ENCODE measurements at regions not wholly inside any gene's neighbourhood (a gene's known extent, or its start where the extent isn't known, plus 50 kb on each side); places are given as distances from the start of the nearest gene placed in this dataset.

- Mint-ChIP-seq H3K27me3 (no peaks in the 10 kb centered on the region), H3K4me1 (ENCODE audit: low read depth in 2 of 2) (peaks cover 76 to 77% of the 10 kb centered on the region in 2 donors), H3K9me3 (no peaks in the 10 kb centered on the region), H3K27ac (peak overlapping the region; percentile 92), H3K36me3 (no peaks in the 10 kb centered on the region), H3K4me3 (peak overlapping the region; percentile 68)
- DNase-seq (ENCODE audit: low spot score), result no peak
- peak; percentile 0 to 1 for ATAC-seq
These were observed 303.8 kb downstream of the SEC14L1 start for GRCh38 chr17:77444628-77444983.

GRCh38 chr17:77444984-77445759 lies 304.4 kb downstream of the SEC14L1 start:
- peak overlapping the region; percentile 68 for H3K4me3 Mint-ChIP-seq
- peak overlapping the region; percentile 92 for H3K27ac Mint-ChIP-seq
- H3K9me3 Mint-ChIP-seq, result no peaks in the 10 kb centered on the region

GRCh38 chr17:77445760-77446532 lies 305.2 kb downstream of the SEC14L1 start:
- peak; percentile 78 for DNase-seq (ENCODE audit: low spot score)
- Mint-ChIP-seq H3K4me3 (peak overlapping the region; percentile 68), H3K36me3 (no peaks in the 10 kb centered on the region), H3K4me1 (ENCODE audit: low read depth in 2 of 2) (peaks cover 65 to 79% of the 10 kb centered on the region in 2 donors), H3K27me3 (no peaks in the 10 kb centered on the region), H3K9me3 (no peaks in the 10 kb centered on the region), H3K27ac (peak overlapping the region; percentile 92)
- peak; percentile 64 to 72 for ATAC-seq

More at GRCh38 chr17:77444984-77445759, 304.4 kb downstream of the SEC14L1 start:
- Mint-ChIP-seq H3K4me1 (ENCODE audit: low read depth in 2 of 2) (peaks cover 72 to 79% of the 10 kb centered on the region in 2 donors), H3K36me3 (no peaks in the 10 kb centered on the region), H3K27me3 (no peaks in the 10 kb centered on the region)
- DNase-seq (ENCODE audit: low spot score) (peak; percentile 82), ATAC-seq (peak; percentile 82 to 84)

DNA sequence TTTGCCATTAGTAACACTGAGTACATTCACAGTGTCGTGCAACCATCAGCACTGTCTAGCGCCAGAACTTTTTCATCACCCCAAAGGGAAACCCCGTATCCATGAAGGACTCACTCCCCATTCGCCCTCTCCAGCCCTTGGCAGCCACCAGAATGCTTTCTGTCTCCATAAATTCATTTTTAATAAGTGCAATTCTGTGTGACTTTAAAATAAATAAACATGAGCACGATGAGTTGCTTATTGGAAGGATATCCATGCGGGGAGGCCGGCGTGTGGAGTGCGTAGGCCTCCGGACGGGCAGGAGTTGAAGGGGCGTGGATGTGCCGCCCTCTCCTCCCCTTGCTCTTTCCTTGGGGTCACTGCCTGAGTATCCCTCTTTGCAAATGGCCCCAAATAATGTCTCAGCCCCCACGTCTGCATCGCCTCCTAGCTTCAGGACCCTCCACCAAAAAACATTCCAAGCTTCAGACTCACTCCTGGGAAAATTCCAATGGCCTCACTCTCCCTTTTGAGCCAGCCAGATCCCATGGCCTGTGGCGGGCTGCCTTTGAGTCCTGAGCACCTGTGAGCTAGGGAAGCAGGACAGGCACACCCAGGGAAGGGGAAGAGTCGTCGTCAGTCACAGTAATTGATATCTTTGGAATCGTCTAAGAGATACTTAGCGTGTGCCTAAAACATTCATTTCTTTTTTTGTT lies 306.3 kb downstream of the SEC14L1 start:
- ATAC-seq, result no peak
- Mint-ChIP-seq H3K36me3 (no peaks in the 10 kb centered on the region), H3K9me3 (no peaks in the 10 kb centered on the region), H3K27ac (peak overlapping the region; percentile 92), H3K27me3 (no peaks in the 10 kb centered on the region), H3K4me1 (ENCODE audit: low read depth in 2 of 2) (peaks cover 58 to 75% of the 10 kb centered on the region in 2 donors), H3K4me3 (peak overlapping the region; percentile 68)
- DNase-seq (ENCODE audit: low spot score), result no peak

DNA sequence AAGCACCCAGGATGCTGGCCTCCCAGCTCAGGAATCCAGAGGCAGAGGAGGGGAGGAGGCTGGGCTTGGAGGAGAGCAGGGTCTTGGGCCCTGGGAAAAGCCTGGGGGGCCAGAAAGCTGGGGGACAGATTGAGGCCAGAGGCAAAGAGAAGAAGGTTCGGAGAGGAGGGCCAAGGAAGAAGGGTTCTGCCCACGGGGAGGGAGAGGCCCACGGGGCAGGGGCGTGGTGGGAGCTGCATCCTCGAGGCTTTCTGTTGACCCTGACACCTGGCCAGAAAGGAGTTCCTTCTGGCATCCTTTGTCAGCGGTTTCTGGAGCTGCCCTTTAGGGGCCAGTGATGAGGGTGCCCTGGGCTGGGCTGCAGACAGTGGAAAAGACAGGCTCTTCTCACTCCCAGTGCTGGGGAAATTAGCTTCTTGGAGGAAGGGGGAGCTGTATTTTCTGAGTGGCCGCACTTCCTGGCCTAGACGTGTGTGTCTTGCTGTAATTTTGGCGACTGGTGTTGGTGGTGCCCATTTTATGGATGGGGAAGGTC lies 308.7 kb downstream of the SEC14L1 start:
- Mint-ChIP-seq H3K27me3 (no peaks in the 10 kb centered on the region), H3K9me3 (no peaks in the 10 kb centered on the region), H3K4me1 (ENCODE audit: low read depth in 2 of 2) (peaks cover 56 to 80% of the 10 kb centered on the region in 2 donors), H3K36me3 (no peaks in the 10 kb centered on the region), H3K4me3 (peak overlapping the region; percentile 98), H3K27ac (peak overlapping the region; percentile 93 to 99)
- DNase-seq (ENCODE audit: low spot score) (no peak), ATAC-seq (no peak)

DNA sequence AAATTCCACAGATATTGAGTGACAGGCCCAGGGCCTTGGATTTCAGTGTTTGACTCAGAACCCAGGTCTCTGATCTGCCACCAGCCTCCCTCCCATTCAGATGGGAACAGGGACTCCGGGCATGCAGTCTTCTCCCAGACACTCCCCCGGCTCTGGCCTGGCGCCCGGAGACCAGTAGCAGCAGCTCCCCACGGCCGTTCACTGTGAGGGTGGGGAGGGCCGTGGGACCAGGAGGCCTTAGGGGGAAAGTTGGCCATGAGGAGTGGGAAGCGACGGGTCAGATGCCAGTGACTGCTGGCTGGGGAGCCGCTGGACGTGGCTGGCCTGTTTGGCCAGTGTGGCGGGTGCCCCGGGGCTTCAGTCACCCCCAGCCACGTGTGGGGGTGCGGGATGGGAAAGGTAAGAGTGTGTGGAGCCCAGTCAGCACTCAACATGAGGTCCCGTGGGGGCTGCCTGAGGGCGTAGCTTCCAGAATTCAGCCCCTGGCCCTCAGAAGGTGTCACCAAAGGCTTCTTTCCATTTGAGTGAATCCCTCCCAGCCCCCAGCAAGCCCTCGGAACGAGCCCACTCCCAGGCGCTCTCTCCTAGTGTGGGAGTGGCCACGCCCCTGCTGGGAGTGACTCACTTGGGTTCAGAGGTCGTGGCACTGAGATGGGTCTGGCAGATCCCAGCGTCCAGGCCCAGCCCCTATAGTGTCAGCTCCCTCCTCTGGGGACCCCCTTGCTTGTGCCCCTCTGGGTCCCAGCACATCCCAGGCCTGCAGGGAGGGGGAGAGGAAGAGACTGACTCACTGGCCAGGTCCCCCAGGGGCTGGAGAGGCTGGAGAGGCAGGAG lies 309.4 kb downstream of the SEC14L1 start:
- peak overlapping the region; percentile 93 to 99 for H3K27ac Mint-ChIP-seq
- no peaks in the 10 kb centered on the region for H3K9me3 Mint-ChIP-seq
- peak overlapping the region; percentile 98 for H3K4me3 Mint-ChIP-seq
- peaks cover 53 to 77% of the 10 kb centered on the region in 2 donors for H3K4me1 Mint-ChIP-seq (ENCODE audit: low read depth in 2 of 2)
- no peaks in the 10 kb centered on the region for H3K27me3 Mint-ChIP-seq
- H3K36me3 Mint-ChIP-seq, result no peaks in the 10 kb centered on the region
- peak in 1 of 2 donors; percentile 19 for ATAC-seq
- DNase-seq (ENCODE audit: low spot score), result no peak

DNA sequence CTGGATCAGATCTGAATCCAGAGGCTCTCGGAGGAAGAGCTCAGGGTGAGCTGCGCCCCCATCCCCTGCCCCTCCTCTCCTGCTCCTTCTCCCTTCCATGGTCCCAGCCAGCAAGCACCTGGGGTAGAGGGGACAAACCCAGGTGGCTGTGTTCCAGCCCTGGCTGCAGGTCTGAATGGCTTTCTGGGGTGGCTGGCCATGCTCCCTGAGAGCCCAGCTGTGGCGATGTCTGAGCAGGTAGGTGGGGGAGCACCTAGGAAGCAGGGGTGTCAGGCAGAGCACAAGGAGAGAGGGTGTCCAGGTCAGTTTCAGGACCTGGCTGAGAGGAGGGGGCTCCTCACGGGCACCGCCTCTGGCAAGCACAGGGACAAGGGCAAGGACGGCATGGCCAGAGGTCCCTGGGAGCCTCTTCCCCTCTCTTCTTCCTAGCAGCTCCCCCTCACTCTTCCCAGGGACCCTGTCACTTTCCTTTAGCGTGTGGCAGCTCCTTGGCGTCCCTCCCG lies 310.0 kb downstream of the SEC14L1 start:
- H3K36me3 Mint-ChIP-seq, result no peaks in the 10 kb centered on the region
- DNase-seq (ENCODE audit: low spot score), result no peak
- no peaks in the 10 kb centered on the region for H3K9me3 Mint-ChIP-seq
- H3K27me3 Mint-ChIP-seq, result no peaks in the 10 kb centered on the region
- H3K27ac Mint-ChIP-seq, result peak overlapping the region; percentile 93 to 99
- peaks cover 53 to 77% of the 10 kb centered on the region in 2 donors for H3K4me1 Mint-ChIP-seq (ENCODE audit: low read depth in 2 of 2)
- peak overlapping the region; percentile 98 for H3K4me3 Mint-ChIP-seq
- ATAC-seq, result no peak

- Mint-ChIP-seq H3K36me3 (no peaks in the 10 kb centered on the region), H3K4me1 (ENCODE audit: low read depth in 2 of 2) (peaks cover 49 to 72% of the 10 kb centered on the region in 2 donors), H3K9me3 (no peaks in the 10 kb centered on the region), H3K27ac (peak overlapping the region; percentile 93 to 99), H3K27me3 (no peaks in the 10 kb centered on the region), H3K4me3 (peak overlapping the region; percentile 98)
- peak; percentile 81 for DNase-seq (ENCODE audit: low spot score)
- peak; percentile 73 to 78 for ATAC-seq
These were observed 310.6 kb downstream of the SEC14L1 start for GRCh38 chr17:77451245-77451893.

- Mint-ChIP-seq H3K36me3 (no peaks in the 10 kb centered on the region), H3K27me3 (no peaks in the 10 kb centered on the region), H3K4me3 (peak overlapping the region; percentile 98), H3K27ac (peak overlapping the region; percentile 93 to 99), H3K9me3 (no peaks in the 10 kb centered on the region), H3K4me1 (ENCODE audit: low read depth in 2 of 2) (peaks cover 44 to 66% of the 10 kb centered on the region in 2 donors)
- DNase-seq (ENCODE audit: low spot score), result no peak
- peak in 1 of 2 donors; percentile 9 for ATAC-seq
These were observed 311.4 kb downstream of the SEC14L1 start for GRCh38 chr17:77451894-77452852.

DNA sequence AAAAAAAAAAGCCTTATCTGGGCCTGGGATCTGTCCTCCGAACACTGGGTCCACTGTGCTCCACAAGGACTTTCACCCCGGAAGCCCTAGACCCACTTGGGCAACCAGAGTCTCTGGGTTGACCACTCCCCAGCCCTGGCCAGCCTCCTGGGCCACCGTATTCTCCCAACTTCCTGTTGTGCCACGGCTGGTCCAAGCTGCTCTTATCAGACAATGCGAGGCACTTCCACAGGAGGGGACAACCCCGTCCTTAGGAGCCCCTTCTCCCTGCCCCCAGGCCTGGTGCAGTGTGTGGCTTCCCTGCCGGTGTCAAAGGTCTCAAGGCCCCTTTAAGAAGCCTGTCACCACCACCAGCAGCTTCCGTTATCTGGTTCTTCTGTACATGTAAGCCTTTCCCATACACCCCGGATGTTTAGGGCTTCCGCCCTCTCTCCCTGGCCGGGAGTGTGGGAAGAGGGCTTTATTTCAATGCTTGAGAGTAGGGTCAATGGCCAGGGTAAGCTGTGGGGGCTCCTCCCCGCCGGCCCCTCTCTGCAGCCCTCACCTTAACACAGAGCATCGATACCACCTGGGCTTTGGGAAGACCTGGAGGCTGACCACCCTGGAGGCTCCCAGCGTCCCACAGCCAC lies 313.0 kb downstream of the SEC14L1 start:
- Mint-ChIP-seq H3K4me3 (peak overlapping the region; percentile 98), H3K9me3 (no peaks in the 10 kb centered on the region), H3K27me3 (no peaks in the 10 kb centered on the region), H3K27ac (peak overlapping the region; percentile 93 to 99), H3K4me1 (ENCODE audit: low read depth in 2 of 2) (peaks cover 55 to 71% of the 10 kb centered on the region in 2 donors), H3K36me3 (no peaks in the 10 kb centered on the region)
- DNase-seq (ENCODE audit: low spot score) (peak; percentile 75), ATAC-seq (peak; percentile 63 to 68)
